ENCODE measurements at regions not wholly inside any gene's neighbourhood (a gene's known extent, or its start where the extent isn't known, plus 50 kb on each side); places are given as distances from the start of the nearest gene placed in this dataset.

- TF ChIP-seq CTCF (IDR thresholded peaks at IDR 0.05): no peak
- TF ChIP-seq POLR2A (IDR thresholded peaks at IDR 0.05): no peak
Measured at GRCh38 chr13:50140581-50141374, 125.5 kb downstream of the KCNRG start.

Measured in prostate gland (tissue), 2 donors.